ENCODE measurements at regions not wholly inside any gene's neighbourhood (a gene's known extent, or its start where the extent isn't known, plus 50 kb on each side); places are given as distances from the start of the nearest gene placed in this dataset.
"Not testable (repeated sequence)": the region's sequence is repeated elsewhere in the genome, so short reads cannot be mapped to it uniquely, and the experiment has no call there.

- POLR2A ChIA-PET; BruUV-seq (replicated peaks); H3K4me3 ChIP-seq; DNase-seq (ENCODE audit: extremely low read depth in 1 of 4, low spot score in 3 of 4); CTCF ChIA-PET (ENCODE audit: low intra/inter-chr PET ratio); H3K36me3 ChIP-seq (ENCODE audit: control insufficient read depth, insufficient read depth, low read length); FAIRE-seq; H3K4me1 ChIP-seq (replicated peaks in 1 of 2; ENCODE audit: control insufficient read depth in 2 of 2, insufficient read depth in 2 of 2, low read length in 2 of 2); H3K9ac ChIP-seq (ENCODE audit: insufficient read depth in 1 of 2, low read depth in 2 of 2, low read length in 2 of 2); H3K79me2 ChIP-seq (ENCODE audit: control insufficient read depth, insufficient read depth, low read length); intact Hi-C loops (cut with micrococcal nuclease); in situ Hi-C loops (cut with MboI); H3K9me3 ChIP-seq (replicated peaks; ENCODE audit: control insufficient read depth, insufficient read depth, low read depth, low read length); H2AFZ ChIP-seq (ENCODE audit: low read depth, low read length); H3K9me1 ChIP-seq (ENCODE audit: control insufficient read depth, insufficient read depth, low read length); H3K4me2 ChIP-seq (ENCODE audit: insufficient read depth, low read length); H3K27ac ChIP-seq (ENCODE audit: extremely low read depth, low read depth, low read length); ATAC-seq; H4K20me1 ChIP-seq (replicated peaks; ENCODE audit: control insufficient read depth, insufficient read depth, low read length); H3K27me3 ChIP-seq (ENCODE audit: control insufficient read depth in 2 of 2, insufficient read depth in 2 of 2, low read length in 2 of 2): not testable (repeated sequence)
- TF ChIP-seq ZNF146 (CRISPR knock-in tag; IDR thresholded peaks at IDR 0.05; ENCODE audit: unreplicated experiment) (peak; percentile 87), RBM25 (IDR thresholded peaks at IDR 0.05; ENCODE audit: low read depth, low read length, severe bottlenecking) (peak; percentile 46)
- 0% methylated on average over 2 of the region's 2 CpGs for WGBS (ENCODE audit: insufficient coverage, low coverage, missing lambda C conversion rate)
Observed at GRCh38 chr3:5371555-5371954, 184.0 kb downstream of the EDEM1 start.

DNA sequence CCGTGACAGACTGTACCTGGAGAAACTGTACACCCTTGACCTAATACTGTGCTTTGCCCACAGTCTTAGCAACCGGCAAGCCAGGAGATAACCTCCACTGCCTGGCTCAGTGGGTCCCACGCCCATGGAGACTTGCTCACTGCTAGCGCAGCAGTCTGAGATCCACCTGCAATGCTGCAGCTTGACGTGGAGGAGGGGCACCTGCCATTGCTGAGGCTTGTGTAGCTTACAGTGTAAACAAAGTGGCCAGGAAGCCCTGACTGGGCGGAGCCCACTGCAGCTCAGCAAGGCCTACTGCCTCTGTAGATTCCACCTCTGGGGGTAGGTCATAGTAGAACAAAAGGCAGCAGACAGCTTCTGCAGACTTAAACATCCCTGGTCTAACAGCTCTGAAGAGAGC, 189.3 kb downstream of the EDEM1 start:
- H3K27ac ChIP-seq (ENCODE audit: extremely low read depth, low read depth, low read length), result no peak overlapping the region
- ATAC-seq (peak; percentile 69), DNase-seq (ENCODE audit: extremely low read depth in 1 of 4, low spot score in 3 of 4) (no peak), FAIRE-seq (no peak)
- no peaks in the 10 kb centered on the region for H3K4me1 ChIP-seq (replicated peaks in 1 of 2; ENCODE audit: control insufficient read depth in 2 of 2, insufficient read depth in 2 of 2, low read length in 2 of 2)
- H3K9me3 ChIP-seq (replicated peaks; ENCODE audit: control insufficient read depth, insufficient read depth, low read depth, low read length), result no peaks in the 10 kb centered on the region
- no peak for TF ChIP-seq ZNF24 (IDR thresholded peaks at IDR 0.05)
- TF ChIP-seq ZNF274 (IDR thresholded peaks at IDR 0.05; ENCODE audit: borderline replicate concordance, low read depth, low read length), result no peak
- TF ChIP-seq SMARCE1 (IDR thresholded peaks at IDR 0.05), result no peak
- TF ChIP-seq ATF1 (CRISPR knock-in tag; IDR thresholded peaks at IDR 0.05), result no peak
- TF ChIP-seq ATF1 (tag; IDR thresholded peaks at IDR 0.05), result no peak
- no peak for TF ChIP-seq ATF7 (IDR thresholded peaks at IDR 0.05)
- no peak for TF ChIP-seq RAD51 (IDR thresholded peaks at IDR 0.05; ENCODE audit: borderline replicate concordance, low read depth)
- TF ChIP-seq NCOA2 (IDR thresholded peaks at IDR 0.05; ENCODE audit: partially characterized antibody in 2 of 2), result no peak
- no peak for TF ChIP-seq SMC3 (conservative IDR thresholded peaks at IDR 0.05; ENCODE audit: insufficient read depth, low read depth, low read length)
- TF ChIP-seq TAL1 (IDR thresholded peaks at IDR 0.05), result no peak
- TF ChIP-seq ZNF143 (CRISPR knock-in tag; IDR thresholded peaks at IDR 0.05), result no peak
- TF ChIP-seq, protein P1, sequence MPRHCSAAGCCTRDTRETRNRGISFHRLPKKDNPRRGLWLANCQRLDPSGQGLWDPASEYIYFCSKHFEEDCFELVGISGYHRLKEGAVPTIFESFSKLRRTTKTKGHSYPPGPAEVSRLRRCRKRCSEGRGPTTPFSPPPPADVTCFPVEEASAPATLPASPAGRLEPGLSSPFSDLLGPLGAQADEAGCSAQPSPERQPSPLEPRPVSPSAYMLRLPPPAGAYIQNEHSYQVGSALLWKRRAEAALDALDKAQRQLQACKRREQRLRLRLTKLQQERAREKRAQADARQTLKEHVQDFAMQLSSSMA (CRISPR knock-in tag; IDR thresholded peaks at IDR 0.05), result no peak
- TF ChIP-seq CBX5 (IDR thresholded peaks at IDR 0.05; ENCODE audit: borderline replicate concordance, low read depth), result no peak
- no peak for TF ChIP-seq PPARD (CRISPR knock-in tag; IDR thresholded peaks at IDR 0.05)
- TF ChIP-seq TRIM28 (IDR thresholded peaks at IDR 0.05), result no peak
- TF ChIP-seq, protein P2, sequence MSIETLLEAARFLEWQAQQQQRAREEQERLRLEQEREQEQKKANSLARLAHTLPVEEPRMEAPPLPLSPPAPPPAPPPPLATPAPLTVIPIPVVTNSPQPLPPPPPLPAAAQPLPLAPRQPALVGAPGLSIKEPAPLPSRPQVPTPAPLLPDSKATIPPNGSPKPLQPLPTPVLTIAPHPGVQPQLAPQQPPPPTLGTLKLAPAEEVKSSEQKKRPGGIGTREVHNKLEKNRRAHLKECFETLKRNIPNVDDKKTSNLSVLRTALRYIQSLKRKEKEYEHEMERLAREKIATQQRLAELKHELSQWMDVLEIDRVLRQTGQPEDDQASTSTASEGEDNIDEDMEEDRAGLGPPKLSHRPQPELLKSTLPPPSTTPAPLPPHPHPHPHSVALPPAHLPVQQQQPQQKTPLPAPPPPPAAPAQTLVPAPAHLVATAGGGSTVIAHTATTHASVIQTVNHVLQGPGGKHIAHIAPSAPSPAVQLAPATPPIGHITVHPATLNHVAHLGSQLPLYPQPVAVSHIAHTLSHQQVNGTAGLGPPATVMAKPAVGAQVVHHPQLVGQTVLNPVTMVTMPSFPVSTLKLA (conservative IDR thresholded peaks at IDR 0.05), result no peak
- TF ChIP-seq PHB2 (IDR thresholded peaks at IDR 0.05; ENCODE audit: low read depth), result no peak
- ChIA-PET POLR2A (interaction anchor here (0.6 to 1.3 kb wide), 4 partner anchors 9 to 61 kb away, joined by 3 to 5 read pairs (median 4); no protein-coding TSS in a partner anchor), CTCF (ENCODE audit: low intra/inter-chr PET ratio) (no interaction called here)
- no peaks in the 10 kb centered on the region for H4K20me1 ChIP-seq (replicated peaks; ENCODE audit: control insufficient read depth, insufficient read depth, low read length)
- no TSS peak for BruUV-seq (replicated peaks)
- H3K36me3 ChIP-seq (ENCODE audit: control insufficient read depth, insufficient read depth, low read length), result no peaks in the 10 kb centered on the region
- H3K4me3 ChIP-seq, result no peak overlapping the region
- H3K4me2 ChIP-seq (ENCODE audit: insufficient read depth, low read length), result no peak overlapping the region
- H3K9ac ChIP-seq (ENCODE audit: insufficient read depth in 1 of 2, low read depth in 2 of 2, low read length in 2 of 2), result no peak overlapping the region
- peaks cover 0 to 10% of the 10 kb centered on the region in 2 experiments; a peak in 1 of 5 replicates for H3K27me3 ChIP-seq (ENCODE audit: control insufficient read depth in 2 of 2, insufficient read depth in 2 of 2, low read length in 2 of 2)
- no peaks in the 10 kb centered on the region for H3K79me2 ChIP-seq (ENCODE audit: control insufficient read depth, insufficient read depth, low read length)
- in situ Hi-C loops (cut with MboI) (no loop called here), intact Hi-C loops (cut with micrococcal nuclease) (no loop called here)
- H3K9me1 ChIP-seq (ENCODE audit: control insufficient read depth, insufficient read depth, low read length), result no peaks in the 10 kb centered on the region
- H2AFZ ChIP-seq (ENCODE audit: low read depth, low read length), result no peak overlapping the region; the same call in 1 of the 2 replicates
- 2% methylated on average over 6 of the region's 6 CpGs for WGBS (ENCODE audit: insufficient coverage, low coverage, missing lambda C conversion rate)
